ENCODE measurements at regions not wholly inside any gene's neighbourhood (a gene's known extent, or its start where the extent isn't known, plus 50 kb on each side); places are given as distances from the start of the nearest gene placed in this dataset.
A peak's percentile ranks its signal among the peaks of the same experiment; 100 is the strongest.

GRCh38 chr2:155235710-155236109, 537.2 kb downstream of the KCNJ3 start:
- DNase-seq: no peak

GRCh38 chr2:155223781-155224406, 525.4 kb downstream of the KCNJ3 start:
- DNase-seq: peak; percentile 74

- DNase-seq: no peak
Measured at GRCh38 chr2:155218945-155219344, 520.5 kb downstream of the KCNJ3 start.

GRCh38 chr2:155218292-155218924, 519.9 kb downstream of the KCNJ3 start:
- DNase-seq: no peak

GRCh38 chr2:155215037-155215707, 516.7 kb downstream of the KCNJ3 start:
- DNase-seq: no peak

- no peak for DNase-seq
Measured at GRCh38 chr2:155209696-155210450, 511.4 kb downstream of the KCNJ3 start.

- DNase-seq: no peak
Measured at GRCh38 chr2:155203178-155203577, 504.7 kb downstream of the KCNJ3 start.

- DNase-seq: no peak
Measured at GRCh38 chr2:155200753-155201152, 502.3 kb downstream of the KCNJ3 start.

- DNase-seq: no peak
Measured at GRCh38 chr2:155190342-155190741, 491.8 kb downstream of the KCNJ3 start.

GRCh38 chr2:155178921-155179320, 480.4 kb downstream of the KCNJ3 start:
- no peak for DNase-seq

GRCh38 chr2:155176345-155176744, 477.9 kb downstream of the KCNJ3 start:
- DNase-seq: no peak

- no peak for DNase-seq
Measured at GRCh38 chr2:155169317-155169716, 470.8 kb downstream of the KCNJ3 start.

- no peak for DNase-seq
Measured at GRCh38 chr2:155162494-155162893, 464.0 kb downstream of the KCNJ3 start.

- no peak for DNase-seq
Measured at GRCh38 chr2:155161314-155161713, 462.8 kb downstream of the KCNJ3 start.

- no peak for DNase-seq
Measured at GRCh38 chr2:155157711-155158110, 459.2 kb downstream of the KCNJ3 start.

- DNase-seq: no peak
Measured at GRCh38 chr2:155157065-155157464, 458.6 kb downstream of the KCNJ3 start.

GRCh38 chr2:155151945-155152344, 453.4 kb downstream of the KCNJ3 start:
- no peak for DNase-seq

GRCh38 chr2:155151472-155151871, 453.0 kb downstream of the KCNJ3 start:
- DNase-seq: no peak

GRCh38 chr2:155145758-155146229, 447.3 kb downstream of the KCNJ3 start:
- DNase-seq: peak; percentile 96

- DNase-seq: no peak
Measured at GRCh38 chr2:155141418-155141817, 442.9 kb downstream of the KCNJ3 start.

- no peak for DNase-seq
Measured at GRCh38 chr2:155125585-155126230, 427.2 kb downstream of the KCNJ3 start.

- DNase-seq: no peak
Measured at GRCh38 chr2:155115846-155116245, 417.4 kb downstream of the KCNJ3 start.

GRCh38 chr2:155111070-155111469, 412.6 kb downstream of the KCNJ3 start:
- DNase-seq: no peak

All from NCI-H1694 (cell line).